SK-N-MC (cell line): ENCODE measurements at regions not wholly inside any gene's neighbourhood (a gene's known extent, or its start where the extent isn't known, plus 50 kb on each side); places are given as distances from the start of the nearest gene placed in this dataset.

ENCODE experiments used
- EZH2 ChIP-seq: fragments of 200-600 bp; sonication (generic); IDR thresholded peaks from one replicate; pipeline ENCODE4 v1.6.1; 2017; ENCODE audit warnings: antibody characterized with exemption
- POLR2AphosphoS5 ChIP-seq: IDR thresholded peaks from 2 replicates; pipeline ENCODE4 v1.6.1; 2012; ENCODE audit warnings: mild to moderate bottlenecking, low read depth, low read length, borderline replicate concordance

- TF ChIP-seq EZH2 (no peak), POLR2AphosphoS5 (no peak)
These were observed 54.4 kb upstream of the CADM1 start for GRCh38 chr11:115558635-115559034.
